Stimulated activated naive B cell treated with anti-CD40 and anti-IgM and Interleukin-4, amounts not matched to agents 10 μg/mL and 1 μg/mL and 100 μg/mL, for 72 hours (primary cell): ENCODE measurements at regions not wholly inside any gene's neighbourhood (a gene's known extent, or its start where the extent isn't known, plus 50 kb on each side); places are given as distances from the start of the nearest gene placed in this dataset.

Source experiments
- ATAC-seq, 2 donors: fragments of 150-1000 bp; cut with Tn5 transposase; replicated peaks; 2 replicates each; pipeline ENCODE4 v1.10.0; 2021; ENCODE audit warnings: moderate library complexity in 1 of 2
- DNase-seq: peaks from one replicate; pipeline ENCODE4 v3.0.0; 2021
- H3K27ac Mint-ChIP-seq: one replicate; pipeline ENCODE4 v1.8.0; 2022; ENCODE audit warnings: mild to moderate bottlenecking, mixed read lengths
- H3K27me3 Mint-ChIP-seq, 2 donors: one replicate each; pipeline ENCODE4 v1.8.0; 2022; ENCODE audit warnings: mixed read lengths in 2 of 2
- H3K36me3 Mint-ChIP-seq, 2 donors: one replicate each; pipeline ENCODE4 v1.8.0; 2022; ENCODE audit warnings: mixed read lengths in 2 of 2, mild to moderate bottlenecking in 1 of 2
- H3K4me1 Mint-ChIP-seq, 2 donors: one replicate each; pipeline ENCODE4 v1.8.0; 2022; ENCODE audit warnings: mixed read lengths in 2 of 2, mild to moderate bottlenecking in 1 of 2
- H3K4me3 Mint-ChIP-seq, 2 donors: one replicate each; pipeline ENCODE4 v1.8.0; 2022; ENCODE audit warnings: mild to moderate bottlenecking in 2 of 2, mixed read lengths in 2 of 2, moderate library complexity in 1 of 2
- H3K9me3 Mint-ChIP-seq, 2 donors: one replicate each; pipeline ENCODE4 v1.8.0; 2022; ENCODE audit warnings: mixed read lengths in 2 of 2, mild to moderate bottlenecking in 1 of 2

DNA sequence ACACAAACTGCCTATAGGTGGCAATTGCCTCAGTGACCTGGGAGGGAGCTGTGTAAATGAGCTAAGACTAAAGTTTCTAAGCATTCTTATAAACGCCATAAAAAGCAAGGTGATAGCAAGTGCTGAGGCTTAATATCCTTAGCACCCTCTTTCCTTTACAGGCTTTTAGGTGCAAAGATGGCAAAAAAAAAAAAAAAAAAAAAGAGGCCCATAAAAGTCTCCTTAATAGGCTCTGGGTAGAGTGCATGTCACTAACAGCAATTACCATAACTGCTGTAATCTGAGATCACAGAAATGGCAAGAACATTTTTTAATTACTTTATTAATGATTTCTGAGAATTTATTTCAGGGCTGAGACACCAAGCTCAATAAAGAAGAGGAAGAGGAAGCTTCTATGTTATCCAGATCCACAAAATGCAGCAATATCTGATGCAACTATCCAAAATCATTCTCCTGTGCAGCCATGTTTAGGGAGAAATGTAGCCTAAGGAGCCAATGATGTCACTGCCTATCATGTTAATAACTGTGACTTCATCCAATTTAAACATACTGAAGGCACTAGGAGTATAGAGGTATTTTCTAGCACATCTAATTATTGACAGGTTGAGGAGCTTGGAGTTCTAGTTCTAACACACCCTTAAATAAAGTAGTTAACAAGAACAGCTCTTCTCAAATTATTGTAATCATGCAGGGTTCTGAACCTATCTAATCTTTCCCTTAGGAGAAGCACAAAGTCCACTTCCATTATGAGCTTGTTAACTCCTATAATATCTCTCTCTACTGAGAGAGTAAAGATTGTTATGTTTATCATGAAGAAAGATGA is 804.3 kb upstream of the ACVR2A start:
- no peaks in the 10 kb centered on the region for H3K9me3 Mint-ChIP-seq

DNA sequence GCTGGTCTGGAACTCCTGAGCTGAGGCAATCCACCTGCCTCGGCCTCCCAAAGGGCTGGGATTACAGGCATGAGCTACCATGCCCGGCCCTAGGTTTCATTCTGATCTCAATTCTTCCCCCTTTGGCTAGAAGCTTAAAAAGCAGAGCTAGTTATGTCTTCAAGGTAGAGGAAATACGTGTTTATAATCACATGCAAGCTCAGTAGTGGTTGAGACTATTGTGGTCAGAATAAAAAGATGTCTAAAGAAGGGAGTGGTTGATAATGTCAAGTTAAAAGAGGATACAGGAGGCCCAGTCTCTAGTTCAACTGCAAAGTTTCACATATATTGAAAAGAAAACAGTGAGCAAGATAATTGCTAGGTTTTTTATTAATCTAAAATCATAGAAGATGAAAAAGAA is 807.8 kb upstream of the ACVR2A start:
- H3K27me3 Mint-ChIP-seq: peaks cover 0 to 5% of the 10 kb centered on the region in 2 donors
- H3K36me3 Mint-ChIP-seq: no peaks in the 10 kb centered on the region
- ATAC-seq (no peak), DNase-seq (no peak)
- H3K27ac Mint-ChIP-seq: no peak overlapping the region
- peaks cover 0 to 2% of the 10 kb centered on the region in 2 donors for H3K9me3 Mint-ChIP-seq
- no peaks in the 10 kb centered on the region for H3K4me1 Mint-ChIP-seq
- H3K4me3 Mint-ChIP-seq: no peak overlapping the region

More for the DNA sequence above, 804.3 kb upstream of the ACVR2A start:
- Mint-ChIP-seq H3K4me3 (no peak overlapping the region), H3K4me1 (no peaks in the 10 kb centered on the region), H3K27me3 (no peaks in the 10 kb centered on the region), H3K36me3 (no peaks in the 10 kb centered on the region), H3K27ac (no peak overlapping the region)
- DNase-seq (no peak), ATAC-seq (no peak)

DNA sequence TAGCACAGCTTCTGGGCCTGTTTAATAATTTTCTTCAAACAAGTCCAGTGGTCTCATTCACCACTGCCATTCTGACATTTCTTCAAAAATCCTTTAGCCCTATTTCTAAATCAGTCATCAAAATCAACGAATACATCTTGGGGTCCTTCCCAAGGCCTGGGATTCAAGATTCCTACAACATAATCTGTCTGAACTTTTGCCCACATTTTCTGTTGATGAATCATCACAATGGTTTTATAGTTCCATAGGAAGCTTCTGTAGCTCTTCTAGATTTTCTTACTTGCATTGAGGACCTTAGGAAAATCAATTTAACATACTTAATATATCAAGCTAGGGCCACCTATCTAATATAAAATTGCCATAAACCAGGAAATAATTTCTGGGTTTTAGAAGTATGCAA is 811.8 kb upstream of the ACVR2A start:
- no peak for ATAC-seq
- peaks cover 0 to 2% of the 10 kb centered on the region in 2 donors for H3K9me3 Mint-ChIP-seq

DNA sequence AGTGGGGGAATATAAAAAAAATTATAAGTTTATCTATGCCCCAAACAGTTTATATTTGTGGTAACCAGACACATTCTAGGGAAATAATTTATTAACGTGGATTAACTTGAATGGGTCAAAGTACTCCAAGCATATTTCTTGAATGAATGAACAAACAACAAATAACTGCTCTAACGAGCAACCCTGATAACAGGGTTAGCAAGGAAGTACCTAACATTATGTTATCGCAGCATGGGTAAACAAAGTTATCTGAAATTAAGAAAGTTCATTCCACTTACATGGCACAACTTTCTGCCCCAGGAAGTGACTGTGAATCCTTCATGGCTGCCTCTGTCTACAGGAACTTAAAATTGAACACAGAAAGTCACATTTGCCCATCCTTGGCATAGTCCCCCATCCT is 812.9 kb upstream of the ACVR2A start:
- Mint-ChIP-seq H3K36me3 (no peaks in the 10 kb centered on the region), H3K27me3 (peaks cover 3 to 5% of the 10 kb centered on the region in 2 donors), H3K27ac (no peak overlapping the region), H3K4me3 (no peak overlapping the region), H3K9me3 (peaks cover 2 to 4% of the 10 kb centered on the region in 2 donors), H3K4me1 (no peaks in the 10 kb centered on the region)
- ATAC-seq (no peak), DNase-seq (no peak)

More for the DNA sequence above, 811.8 kb upstream of the ACVR2A start:
- H3K36me3 Mint-ChIP-seq: no peaks in the 10 kb centered on the region
- no peaks in the 10 kb centered on the region for H3K4me1 Mint-ChIP-seq
- no peak overlapping the region for H3K27ac Mint-ChIP-seq
- H3K4me3 Mint-ChIP-seq: no peak overlapping the region
- H3K27me3 Mint-ChIP-seq: peaks cover 3 to 5% of the 10 kb centered on the region in 2 donors
- no peak for DNase-seq

DNA sequence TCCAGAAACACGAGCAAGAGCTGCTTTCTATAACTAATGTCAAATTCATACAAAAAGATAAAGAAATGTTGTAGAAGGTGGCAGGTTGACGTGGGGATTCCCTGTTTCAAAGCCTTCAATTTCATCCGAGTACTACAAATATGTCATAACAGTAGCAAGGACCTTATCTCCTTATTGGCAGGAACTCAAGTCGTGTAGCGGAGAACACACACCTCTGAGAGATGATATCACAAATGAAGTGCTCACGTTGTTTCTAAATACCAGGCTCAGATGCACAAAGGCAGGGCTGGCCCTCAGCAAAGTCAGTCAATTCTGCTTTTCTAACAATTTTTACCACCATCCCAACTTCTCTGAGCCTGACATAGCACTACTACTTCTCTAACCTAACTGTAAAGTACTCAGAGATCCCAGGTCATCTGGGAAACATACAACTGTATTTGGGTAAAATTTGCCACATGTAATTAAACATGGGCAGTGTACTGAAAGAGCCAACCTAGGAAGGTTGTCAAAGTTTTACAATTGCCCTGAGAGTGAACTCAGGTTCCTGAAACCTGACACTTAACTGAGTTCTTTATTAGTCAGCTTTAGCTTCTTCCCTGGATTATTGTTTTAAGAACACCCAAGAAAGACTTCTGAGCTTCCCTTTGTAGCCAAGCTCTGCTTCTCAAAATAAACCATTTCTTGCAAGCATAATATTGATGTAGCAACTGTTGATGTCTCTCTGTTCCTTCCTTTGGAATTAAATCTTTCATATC is 813.7 kb upstream of the ACVR2A start:
- no peak for ATAC-seq
- Mint-ChIP-seq H3K27me3 (peaks cover 3 to 10% of the 10 kb centered on the region in 2 donors), H3K27ac (no peak overlapping the region), H3K9me3 (peaks cover 4% of the 10 kb centered on the region in 2 donors), H3K4me3 (no peak overlapping the region), H3K36me3 (no peaks in the 10 kb centered on the region), H3K4me1 (no peaks in the 10 kb centered on the region)
- no peak for DNase-seq

DNA sequence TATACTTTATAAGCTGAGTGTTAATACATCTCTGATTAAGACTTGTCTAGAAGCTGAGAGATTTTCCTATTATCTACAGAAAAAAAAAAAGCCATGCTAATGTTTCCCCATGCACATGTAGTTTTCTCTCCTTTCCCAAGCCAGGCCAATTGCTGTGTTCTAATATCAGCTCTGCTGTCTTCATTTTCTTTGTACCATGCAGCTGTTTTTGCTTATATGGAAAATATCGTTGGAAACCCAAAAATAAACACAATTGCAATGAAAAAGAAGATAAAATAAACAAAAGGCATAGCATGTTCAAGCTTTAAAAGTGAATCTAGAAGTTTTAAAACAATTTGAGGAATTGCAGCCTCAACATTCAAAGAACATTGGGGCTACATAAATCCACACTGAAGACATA is 817.4 kb upstream of the ACVR2A start:
- ATAC-seq (no peak), DNase-seq (no peak)
- no peak overlapping the region for H3K4me3 Mint-ChIP-seq
- no peak overlapping the region for H3K27ac Mint-ChIP-seq
- H3K27me3 Mint-ChIP-seq: peaks cover 3 to 5% of the 10 kb centered on the region in 2 donors
- H3K9me3 Mint-ChIP-seq: peaks cover 6 to 9% of the 10 kb centered on the region in 2 donors
- no peaks in the 10 kb centered on the region for H3K4me1 Mint-ChIP-seq
- H3K36me3 Mint-ChIP-seq: no peaks in the 10 kb centered on the region

DNA sequence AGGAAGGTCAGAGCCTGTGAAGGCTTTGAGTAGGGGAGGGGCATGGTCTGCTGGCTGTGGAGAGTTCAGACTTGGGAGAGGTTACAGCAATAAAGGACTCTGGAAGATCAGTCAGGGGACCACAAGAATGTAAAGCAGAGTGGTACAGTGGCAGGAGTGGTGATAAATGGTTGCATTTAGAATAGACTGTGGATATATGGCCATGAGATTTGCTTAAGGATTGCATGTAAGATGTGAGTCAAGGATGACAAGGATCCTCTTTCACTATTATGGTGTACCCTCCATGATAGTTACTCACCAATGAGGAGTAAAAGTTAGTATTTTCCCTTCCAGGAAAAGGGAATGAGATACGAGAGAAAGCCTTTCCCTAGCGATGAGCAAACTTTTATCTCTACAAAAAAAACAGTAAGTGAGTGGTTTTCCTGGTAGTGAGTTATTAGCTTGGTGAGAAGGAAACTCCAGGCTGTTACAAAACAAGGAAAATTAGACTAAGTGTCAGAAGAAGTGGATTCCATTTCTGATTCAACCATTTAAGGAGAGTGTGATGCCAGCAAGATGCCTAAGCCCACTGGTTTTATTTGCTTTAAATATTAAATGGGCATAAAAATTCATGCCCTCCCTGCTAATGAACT is 818.0 kb upstream of the ACVR2A start:
- Mint-ChIP-seq H3K9me3 (peaks cover 6 to 12% of the 10 kb centered on the region in 2 donors), H3K4me3 (no peak overlapping the region), H3K36me3 (no peaks in the 10 kb centered on the region), H3K4me1 (no peaks in the 10 kb centered on the region), H3K27me3 (peaks cover 3 to 5% of the 10 kb centered on the region in 2 donors), H3K27ac (no peak overlapping the region)
- no peak for ATAC-seq
- no peak for DNase-seq

DNA sequence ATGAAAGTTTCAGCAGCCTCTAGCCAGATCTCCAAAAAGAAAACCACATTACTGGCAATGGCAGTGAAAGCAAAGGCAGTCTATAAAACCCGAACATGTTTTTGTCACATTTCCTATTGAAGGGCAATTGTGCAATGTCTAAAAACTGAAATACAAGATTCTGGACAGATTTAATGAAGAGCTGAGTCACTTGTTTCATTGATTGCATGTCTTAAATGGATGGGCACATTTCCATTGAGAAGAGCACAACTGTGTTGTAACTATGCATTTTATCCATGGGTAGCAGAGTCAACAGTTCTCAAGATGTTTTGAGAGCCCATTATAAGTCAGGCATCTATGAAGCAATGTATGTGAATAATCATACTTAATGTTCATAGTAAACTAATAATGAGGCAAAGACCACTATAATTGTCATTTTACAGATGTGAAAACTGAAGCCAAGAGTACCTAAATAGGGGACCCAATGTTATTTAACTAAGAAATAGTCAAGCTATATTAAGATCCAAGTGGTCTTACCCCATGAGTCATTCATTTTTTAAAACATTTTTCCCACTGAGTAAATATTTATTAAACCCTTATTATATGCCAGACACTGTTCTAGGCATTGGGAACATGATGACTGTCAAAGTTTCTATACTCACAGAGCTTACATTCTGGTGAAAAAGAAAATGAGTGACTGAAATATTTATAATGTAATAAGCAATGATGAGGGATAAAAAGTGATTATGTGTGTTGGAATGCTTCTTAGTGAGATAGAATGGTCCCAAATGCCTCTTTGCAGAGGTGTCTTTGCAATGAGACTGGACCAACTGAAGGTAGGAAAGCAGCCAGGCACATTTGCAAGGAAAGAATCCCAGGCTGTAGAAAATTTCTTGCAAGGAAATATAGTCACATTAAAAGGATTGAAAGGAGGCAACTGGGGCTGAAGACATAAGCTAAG is 818.9 kb upstream of the ACVR2A start:
- Mint-ChIP-seq H3K9me3 (peaks cover 6 to 12% of the 10 kb centered on the region in 2 donors), H3K36me3 (no peaks in the 10 kb centered on the region), H3K4me1 (no peaks in the 10 kb centered on the region), H3K4me3 (no peak overlapping the region), H3K27ac (no peak overlapping the region), H3K27me3 (peaks cover 3 to 5% of the 10 kb centered on the region in 2 donors)
- no peak for ATAC-seq
- no peak for DNase-seq

DNA sequence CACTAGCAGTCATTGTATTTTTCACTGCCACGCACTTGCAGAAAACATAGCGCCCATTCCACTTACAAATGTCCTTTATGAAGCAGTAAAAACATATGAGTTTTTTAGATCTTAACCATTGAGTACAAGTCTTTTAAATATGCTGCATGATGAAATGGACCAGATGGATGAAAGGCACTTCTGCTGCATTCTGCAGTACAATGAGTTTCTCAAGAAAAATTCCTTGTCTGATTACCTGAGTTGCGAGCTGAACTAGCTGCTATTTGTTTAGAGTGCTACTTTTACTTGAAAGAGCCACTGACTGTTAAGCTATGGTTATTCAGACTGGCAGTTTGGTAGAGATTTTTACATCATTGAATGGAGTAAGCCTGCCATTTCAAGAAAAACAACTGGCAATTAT is 825.5 kb upstream of the ACVR2A start:
- no peaks in the 10 kb centered on the region for H3K4me1 Mint-ChIP-seq
- DNase-seq (no peak), ATAC-seq (no peak)
- H3K4me3 Mint-ChIP-seq: no peak overlapping the region
- H3K27me3 Mint-ChIP-seq: no peaks in the 10 kb centered on the region
- no peak overlapping the region for H3K27ac Mint-ChIP-seq
- H3K36me3 Mint-ChIP-seq: no peaks in the 10 kb centered on the region
- H3K9me3 Mint-ChIP-seq: peaks cover 5 to 8% of the 10 kb centered on the region in 2 donors

DNA sequence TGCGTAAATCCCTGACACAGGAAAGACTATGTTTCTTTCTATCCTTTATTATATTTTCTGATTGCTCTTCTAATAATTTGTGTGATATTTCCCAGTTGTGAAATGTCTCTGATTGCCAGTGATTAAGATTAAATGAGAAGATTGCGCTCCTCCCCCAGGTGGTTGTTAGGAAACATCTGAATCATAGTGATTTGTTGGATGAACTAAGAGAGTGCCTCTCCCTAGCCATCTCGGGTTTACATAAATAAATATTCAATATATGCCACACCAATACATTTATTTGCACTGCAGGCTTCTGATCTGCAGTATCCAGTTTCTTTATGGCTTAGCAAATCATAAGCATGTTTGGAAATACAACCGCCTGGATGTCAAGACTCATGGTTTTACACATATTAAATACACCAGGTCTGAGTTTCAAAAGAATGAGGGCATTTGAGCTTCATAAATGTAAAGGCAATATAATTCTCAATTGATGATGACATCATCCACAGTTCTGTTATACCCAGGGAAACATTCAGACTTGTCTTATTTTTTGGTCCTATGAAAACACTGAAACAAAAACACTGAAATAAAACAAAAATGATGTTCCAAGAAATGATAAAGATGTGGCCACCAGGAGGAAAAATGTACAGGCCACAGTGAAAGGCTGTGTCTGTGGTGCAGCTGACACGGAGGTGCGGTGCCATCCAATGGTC is 826.7 kb upstream of the ACVR2A start:
- no peak overlapping the region for H3K27ac Mint-ChIP-seq
- H3K27me3 Mint-ChIP-seq: no peaks in the 10 kb centered on the region
- no peak for ATAC-seq

DNA sequence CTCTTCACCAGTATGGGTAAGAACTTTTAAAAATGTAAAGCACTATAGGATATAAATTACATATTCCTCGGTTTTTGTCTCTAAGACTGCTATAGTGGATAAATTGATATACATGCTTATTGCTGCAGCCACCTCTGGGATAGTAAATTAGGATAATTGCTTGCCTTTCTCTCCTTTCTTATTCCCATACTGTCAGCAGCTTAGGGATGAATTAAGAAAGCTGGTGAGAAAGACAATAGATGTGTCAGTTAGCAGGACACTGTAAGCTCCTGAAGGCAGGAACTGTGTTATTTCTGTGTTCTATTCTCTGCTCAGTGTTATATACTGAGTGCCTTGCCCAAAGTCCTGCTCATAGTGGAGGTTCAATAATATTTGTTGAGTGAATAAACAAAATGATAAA is 828.6 kb upstream of the ACVR2A start:
- Mint-ChIP-seq H3K4me3 (no peak overlapping the region), H3K9me3 (no peaks in the 10 kb centered on the region), H3K4me1 (no peaks in the 10 kb centered on the region), H3K27ac (no peak overlapping the region), H3K36me3 (no peaks in the 10 kb centered on the region), H3K27me3 (no peaks in the 10 kb centered on the region)
- DNase-seq (no peak), ATAC-seq (no peak)

More for the DNA sequence above, 826.7 kb upstream of the ACVR2A start:
- H3K4me3 Mint-ChIP-seq: no peak overlapping the region
- no peaks in the 10 kb centered on the region for H3K4me1 Mint-ChIP-seq
- no peak for DNase-seq
- H3K9me3 Mint-ChIP-seq: peaks cover 5 to 8% of the 10 kb centered on the region in 2 donors
- H3K36me3 Mint-ChIP-seq: no peaks in the 10 kb centered on the region

DNA sequence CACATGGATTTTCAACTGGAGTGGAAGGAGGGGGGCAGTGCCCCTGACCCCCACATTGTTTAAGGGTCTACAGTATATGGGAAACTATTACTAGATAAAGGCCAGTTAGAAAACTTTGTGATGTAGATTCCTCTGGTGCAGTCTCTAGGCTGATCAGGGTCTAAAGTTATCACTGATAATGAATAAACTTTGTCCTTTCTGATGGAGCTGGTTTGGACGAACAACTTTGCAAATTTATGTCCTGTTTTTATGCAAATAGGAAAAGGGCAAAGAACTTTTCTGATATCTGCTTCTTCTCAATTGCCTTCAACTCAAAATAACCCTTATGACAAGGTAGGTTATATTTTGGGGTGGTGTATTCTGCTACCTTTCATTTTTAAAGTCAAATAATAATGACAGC is 829.2 kb upstream of the ACVR2A start:
- Mint-ChIP-seq H3K4me3 (no peak overlapping the region), H3K4me1 (no peaks in the 10 kb centered on the region), H3K27ac (no peak overlapping the region), H3K36me3 (no peaks in the 10 kb centered on the region), H3K27me3 (no peaks in the 10 kb centered on the region), H3K9me3 (no peaks in the 10 kb centered on the region)
- no peak for DNase-seq
- ATAC-seq: no peak

DNA sequence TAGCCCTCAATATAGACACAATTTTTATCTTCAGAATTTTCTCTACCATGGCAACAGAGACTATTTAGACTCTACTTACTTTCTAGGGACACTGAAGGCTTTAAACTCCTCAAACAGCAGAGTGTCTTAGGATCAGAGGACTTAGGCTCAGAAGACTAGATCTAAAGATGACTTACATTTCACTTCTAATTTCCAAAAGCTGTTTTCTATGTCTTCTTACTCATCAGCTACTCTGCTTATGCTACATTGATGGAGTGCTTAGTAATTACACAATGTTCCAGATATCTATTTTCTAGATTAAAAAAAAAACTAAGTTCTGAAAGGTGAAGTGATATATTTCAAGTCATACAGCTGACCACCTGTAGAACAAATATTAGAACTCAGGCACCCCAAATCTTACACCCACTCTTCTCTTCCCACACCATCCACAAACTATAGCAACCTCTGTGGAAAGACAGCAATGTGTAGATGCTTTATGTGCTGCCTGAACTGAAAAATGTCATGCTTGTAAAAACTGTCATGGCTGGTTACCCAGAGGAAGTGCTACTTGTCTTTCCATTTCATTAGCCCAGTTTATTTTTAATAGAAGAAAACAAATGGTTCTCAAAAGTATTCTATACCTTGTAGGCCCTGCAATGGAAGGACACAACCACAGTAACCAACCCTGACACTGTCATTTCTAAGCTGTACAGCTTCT is 831.0 kb upstream of the ACVR2A start:
- DNase-seq (no peak), ATAC-seq (no peak)
- no peaks in the 10 kb centered on the region for H3K36me3 Mint-ChIP-seq
- H3K4me1 Mint-ChIP-seq: no peaks in the 10 kb centered on the region
- no peaks in the 10 kb centered on the region for H3K27me3 Mint-ChIP-seq
- no peaks in the 10 kb centered on the region for H3K9me3 Mint-ChIP-seq
- H3K27ac Mint-ChIP-seq: no peak overlapping the region
- H3K4me3 Mint-ChIP-seq: no peak overlapping the region
